Smooth muscle cell (in vitro differentiated cells): ENCODE measurements at regions not wholly inside any gene's neighbourhood (a gene's known extent, or its start where the extent isn't known, plus 50 kb on each side); places are given as distances from the start of the nearest gene placed in this dataset.

ENCODE experiments used
- DNase-seq: peaks from one replicate; lab custom pipeline; 2025; ENCODE audit not compliant: unreplicated experiment; lab: John Stamatoyannopoulos, UW
- H2AFZ ChIP-seq: fragments of 200-600 bp; sonication (generic); 2 replicates; pipeline ENCODE4 v1.6.0; 2016; ENCODE audit warnings: antibody characterized with exemption, low read depth, mild to moderate bottlenecking
- H3F3A ChIP-seq: fragments of 200-600 bp; sonication (generic); 2 replicates; pipeline ENCODE4 v1.6.0; 2017; ENCODE audit warnings: antibody characterized with exemption, low read depth
- H3K27ac ChIP-seq: fragments of 200-600 bp; sonication (generic); 2 replicates; pipeline ENCODE4 v1.5.1; 2016; ENCODE audit warnings: low read depth, mild to moderate bottlenecking
- H3K27me3 ChIP-seq: fragments of 200-600 bp; sonication (generic); 2 replicates; pipeline ENCODE4 v1.6.1; 2016; ENCODE audit warnings: low read depth, mild to moderate bottlenecking
- H3K36me3 ChIP-seq: fragments of 200-600 bp; sonication (generic); 2 replicates; pipeline ENCODE4 v1.5.1; 2016; ENCODE audit warnings: low read depth
- H3K4me1 ChIP-seq: fragments of 200-600 bp; sonication (generic); 2 replicates; pipeline ENCODE4 v1.5.1; 2016; ENCODE audit warnings: low read depth
- H3K4me2 ChIP-seq: fragments of 200-600 bp; sonication (generic); 2 replicates; pipeline ENCODE4 v1.6.0; 2016; ENCODE audit warnings: mild to moderate bottlenecking
- H3K4me3 ChIP-seq: fragments of 200-600 bp; sonication (generic); 2 replicates; pipeline ENCODE4 v1.5.1; 2016; ENCODE audit warnings: mild to moderate bottlenecking
- H3K79me2 ChIP-seq: fragments of 200-600 bp; sonication (generic); 2 replicates; pipeline ENCODE4 v1.6.0; 2016; ENCODE audit warnings: low read depth, mild to moderate bottlenecking
- H3K9ac ChIP-seq: fragments of 200-600 bp; sonication (generic); 2 replicates; pipeline ENCODE4 v1.6.0; 2016; ENCODE audit warnings: low read depth
- H3K9me3 ChIP-seq: fragments of 200-600 bp; sonication (generic); replicated peaks from 2 replicates; pipeline ENCODE4 v1.5.1; 2016; ENCODE audit warnings: low read depth
- H4K20me1 ChIP-seq: fragments of 200-600 bp; sonication (generic); 2 replicates; pipeline ENCODE4 v1.6.0; 2016; ENCODE audit warnings: low read depth
- CTCF ChIP-seq: fragments of 200-600 bp; sonication (generic); IDR thresholded peaks from 2 replicates; pipeline ENCODE4 v1.5.1; 2017; ENCODE audit warnings: borderline replicate concordance, mild to moderate bottlenecking, antibody characterized with exemption; ENCODE audit not compliant: insufficient read depth, poor library complexity, severe bottlenecking
- WGBS: methylation state at CpG from one replicate; pipeline ENCODE4 v1.1.7; 2016; ENCODE audit warnings: low lambda C conversion rate; 5-methylcytosine and 5-hydroxymethylcytosine counted together

- 93% methylated on average over 10 of the region's 10 CpGs for WGBS
Measured at GRCh38 chr13:54287062-54287764, 1258.6 kb downstream of the OLFM4 start.

GRCh38 chr13:54301085-54301484 lies 1272.5 kb downstream of the OLFM4 start:
- WGBS: 77% methylated on average over 2 of the region's 2 CpGs
- H3K36me3 ChIP-seq: no peaks in the 10 kb centered on the region
- no peaks in the 10 kb centered on the region for H3K79me2 ChIP-seq
- H3F3A ChIP-seq: no peaks in the 10 kb centered on the region
- H3K9ac ChIP-seq: no peak overlapping the region
- no peak overlapping the region for H3K4me2 ChIP-seq
- H3K4me1 ChIP-seq: no peaks in the 10 kb centered on the region
- DNase-seq: no peak
- TF ChIP-seq CTCF: no peak
- no peak overlapping the region for H3K4me3 ChIP-seq
- no peaks in the 10 kb centered on the region for H3K9me3 ChIP-seq
- H3K27ac ChIP-seq: no peak overlapping the region
- no peaks in the 10 kb centered on the region for H3K27me3 ChIP-seq
- no peaks in the 10 kb centered on the region for H4K20me1 ChIP-seq
- no peak overlapping the region for H2AFZ ChIP-seq

More at GRCh38 chr13:54287062-54287764, 1258.6 kb downstream of the OLFM4 start:
- Histone ChIP-seq H3K4me2 (no peak overlapping the region), H3K27me3 (no peaks in the 10 kb centered on the region), H3K27ac (no peak overlapping the region), H2AFZ (no peak overlapping the region), H3K36me3 (no peaks in the 10 kb centered on the region), H3F3A (no peaks in the 10 kb centered on the region), H3K9ac (no peak overlapping the region), H3K4me1 (no peaks in the 10 kb centered on the region), H3K4me3 (no peak overlapping the region), H4K20me1 (no peaks in the 10 kb centered on the region), H3K9me3 (peaks cover 6% of the 10 kb centered on the region), H3K79me2 (no peaks in the 10 kb centered on the region)
- no peak for DNase-seq
- no peak for TF ChIP-seq CTCF

GRCh38 chr13:54305377-54305776 lies 1276.8 kb downstream of the OLFM4 start:
- Histone ChIP-seq H4K20me1 (no peaks in the 10 kb centered on the region), H3K4me2 (no peak overlapping the region), H3F3A (no peaks in the 10 kb centered on the region), H3K4me3 (no peak overlapping the region), H3K79me2 (no peaks in the 10 kb centered on the region), H3K27me3 (no peaks in the 10 kb centered on the region), H3K36me3 (no peaks in the 10 kb centered on the region), H3K27ac (no peak overlapping the region), H2AFZ (no peak overlapping the region), H3K9me3 (no peaks in the 10 kb centered on the region), H3K4me1 (no peaks in the 10 kb centered on the region), H3K9ac (no peak overlapping the region)
- no peak for TF ChIP-seq CTCF
- DNase-seq: no peak
- WGBS: 92% methylated on average over 1 of the region's 1 CpG

- no peak overlapping the region for H3K4me2 ChIP-seq
- no peak overlapping the region for H3K4me3 ChIP-seq
- no peaks in the 10 kb centered on the region for H3K9me3 ChIP-seq
- no peaks in the 10 kb centered on the region for H3K27me3 ChIP-seq
- H3K9ac ChIP-seq: no peak overlapping the region
- no peak overlapping the region for H2AFZ ChIP-seq
- TF ChIP-seq CTCF: no peak
- no peaks in the 10 kb centered on the region for H3K36me3 ChIP-seq
- 98% methylated on average over 16 of the region's 16 CpGs for WGBS
- no peaks in the 10 kb centered on the region for H3F3A ChIP-seq
- no peaks in the 10 kb centered on the region for H3K79me2 ChIP-seq
- H3K4me1 ChIP-seq: no peaks in the 10 kb centered on the region
- no peak overlapping the region for H3K27ac ChIP-seq
- H4K20me1 ChIP-seq: no peaks in the 10 kb centered on the region
- DNase-seq: no peak
Measured at GRCh38 chr13:54312885-54313284, 1284.3 kb downstream of the OLFM4 start.
